ENCODE measurements at regions not wholly inside any gene's neighbourhood (a gene's known extent, or its start where the extent isn't known, plus 50 kb on each side); places are given as distances from the start of the nearest gene placed in this dataset.

DNA sequence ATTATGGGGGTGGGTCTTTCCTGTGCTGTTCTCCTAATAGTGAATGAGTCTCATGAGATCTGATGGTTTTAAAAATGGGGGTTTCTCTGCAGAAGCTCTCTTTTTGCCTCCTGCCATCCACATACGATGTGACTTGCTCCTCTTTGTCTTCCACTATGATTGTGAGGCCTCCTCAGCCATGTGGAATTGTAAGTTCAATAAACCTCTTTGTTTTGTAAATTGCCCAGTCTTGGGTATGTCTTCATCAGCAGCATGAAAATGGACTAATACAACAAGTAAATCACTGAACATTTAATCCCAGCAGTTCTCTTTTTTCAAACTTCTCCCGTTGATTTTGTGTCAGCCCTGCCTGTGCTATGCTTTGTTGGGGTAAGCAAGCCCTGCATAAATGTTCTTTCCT is 95.2 kb downstream of the FAM217A start:
- TF ChIP-seq, protein P1, sequence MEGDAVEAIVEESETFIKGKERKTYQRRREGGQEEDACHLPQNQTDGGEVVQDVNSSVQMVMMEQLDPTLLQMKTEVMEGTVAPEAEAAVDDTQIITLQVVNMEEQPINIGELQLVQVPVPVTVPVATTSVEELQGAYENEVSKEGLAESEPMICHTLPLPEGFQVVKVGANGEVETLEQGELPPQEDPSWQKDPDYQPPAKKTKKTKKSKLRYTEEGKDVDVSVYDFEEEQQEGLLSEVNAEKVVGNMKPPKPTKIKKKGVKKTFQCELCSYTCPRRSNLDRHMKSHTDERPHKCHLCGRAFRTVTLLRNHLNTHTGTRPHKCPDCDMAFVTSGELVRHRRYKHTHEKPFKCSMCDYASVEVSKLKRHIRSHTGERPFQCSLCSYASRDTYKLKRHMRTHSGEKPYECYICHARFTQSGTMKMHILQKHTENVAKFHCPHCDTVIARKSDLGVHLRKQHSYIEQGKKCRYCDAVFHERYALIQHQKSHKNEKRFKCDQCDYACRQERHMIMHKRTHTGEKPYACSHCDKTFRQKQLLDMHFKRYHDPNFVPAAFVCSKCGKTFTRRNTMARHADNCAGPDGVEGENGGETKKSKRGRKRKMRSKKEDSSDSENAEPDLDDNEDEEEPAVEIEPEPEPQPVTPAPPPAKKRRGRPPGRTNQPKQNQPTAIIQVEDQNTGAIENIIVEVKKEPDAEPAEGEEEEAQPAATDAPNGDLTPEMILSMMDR (IDR thresholded peaks at IDR 0.05), result no peak
- no peaks in the 10 kb centered on the region for H3K9me3 ChIP-seq
- no peak for DNase-seq
- H3K4me3 ChIP-seq, result no peak overlapping the region
- ATAC-seq, result no peak
- H3K4me1 ChIP-seq (ENCODE audit: low read depth), result no peaks in the 10 kb centered on the region
- intact Hi-C loops (cut with DNase I, micrococcal nuclease), result loop anchor here in 1 of 2 donors (10.0 kb wide), 1 partner anchor 239 kb away; no protein-coding TSS in a partner anchor
- H3K36me3 ChIP-seq (ENCODE audit: low read depth), result no peaks in the 10 kb centered on the region

DNA sequence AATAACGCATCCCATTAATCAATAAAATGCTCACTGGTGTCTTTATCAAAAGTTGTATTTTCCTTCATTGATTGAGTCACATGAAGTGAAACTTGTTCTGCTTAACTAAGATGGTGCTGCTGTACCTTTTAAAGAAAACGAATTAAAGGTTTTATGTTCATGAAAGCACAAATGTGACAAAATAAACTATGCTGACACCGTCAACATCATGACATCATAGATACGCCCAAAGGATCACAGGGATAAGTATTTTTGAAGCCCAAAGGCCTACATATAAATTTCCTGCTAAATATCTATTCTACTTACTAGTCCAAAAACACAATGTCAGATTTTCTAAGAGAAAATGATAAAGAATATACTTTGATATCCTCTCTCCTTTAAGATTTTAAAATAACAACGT is 94.4 kb downstream of the FAM217A start:
- DNase-seq (no peak), ATAC-seq (no peak)
- intact Hi-C loops (cut with DNase I, micrococcal nuclease), result loop anchor here in 1 of 2 donors (10.0 kb wide), 1 partner anchor 240 kb away; no protein-coding TSS in a partner anchor
- H3K4me3 ChIP-seq, result no peak overlapping the region
- no peaks in the 10 kb centered on the region for H3K36me3 ChIP-seq (ENCODE audit: low read depth)
- H3K9me3 ChIP-seq, result no peaks in the 10 kb centered on the region
- no peaks in the 10 kb centered on the region for H3K4me1 ChIP-seq (ENCODE audit: low read depth)
- TF ChIP-seq, protein P1 (IDR thresholded peaks at IDR 0.05), result no peak

DNA sequence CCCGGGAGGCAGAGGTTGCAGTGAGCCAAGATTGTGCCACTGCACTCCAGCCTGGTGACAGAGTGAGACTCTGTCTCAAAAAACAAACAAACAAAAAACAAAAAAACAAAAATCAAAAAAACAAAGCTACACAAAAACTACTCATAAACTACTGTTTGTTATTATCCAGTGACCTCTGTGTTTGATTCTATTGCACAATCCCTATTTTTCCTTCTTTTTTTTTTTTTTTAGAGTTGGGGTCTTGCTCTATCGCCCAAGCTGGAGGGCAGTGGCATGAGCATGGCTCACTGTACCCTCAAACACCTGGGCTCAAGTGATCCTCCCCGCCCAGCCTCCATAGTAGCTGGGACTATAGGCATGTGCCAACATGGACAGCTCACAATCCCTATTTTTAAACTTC is 92.7 kb downstream of the FAM217A start:
- H3K36me3 ChIP-seq (ENCODE audit: low read depth), result no peaks in the 10 kb centered on the region
- TF ChIP-seq, protein P1 (IDR thresholded peaks at IDR 0.05), result no peak
- no peak overlapping the region for H3K4me3 ChIP-seq
- H3K9me3 ChIP-seq, result no peaks in the 10 kb centered on the region
- ATAC-seq (no peak), DNase-seq (no peak)
- H3K4me1 ChIP-seq (ENCODE audit: low read depth), result peaks cover 8% of the 10 kb centered on the region
- intact Hi-C loops (cut with DNase I, micrococcal nuclease), result loop anchor here in 1 of 2 donors (10.0 kb wide), 1 partner anchor 241 kb away; no protein-coding TSS in a partner anchor

DNA sequence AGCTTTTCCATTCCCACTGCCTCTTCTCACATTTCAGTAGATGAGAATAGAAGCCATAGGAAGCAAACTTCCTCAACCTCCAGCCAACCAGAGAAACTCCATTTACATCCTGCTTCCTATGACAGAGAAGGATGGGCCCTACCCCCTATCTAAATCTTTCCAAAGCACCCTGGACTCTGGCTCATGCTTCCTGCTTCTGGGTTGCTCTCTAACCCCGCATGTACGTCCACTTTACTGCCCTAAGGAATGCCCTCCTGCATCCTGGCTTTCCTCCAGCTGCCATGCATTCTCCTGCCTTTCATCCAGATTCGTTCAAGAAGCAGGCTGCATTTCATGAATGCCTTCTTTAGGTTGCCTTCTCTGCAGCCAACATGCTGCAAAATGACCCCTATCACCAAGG is 91.9 kb downstream of the FAM217A start:
- TF ChIP-seq, protein P1 (IDR thresholded peaks at IDR 0.05), result no peak
- ATAC-seq (peak; percentile 85), DNase-seq (peak in 2 of 3 donors; percentile 37 to 48)
- no peak overlapping the region for H3K4me3 ChIP-seq
- H3K36me3 ChIP-seq (ENCODE audit: low read depth), result no peaks in the 10 kb centered on the region
- intact Hi-C loops (cut with DNase I, micrococcal nuclease), result loop anchor here in 1 of 2 donors (10.0 kb wide), 1 partner anchor 242 kb away; no protein-coding TSS in a partner anchor
- peaks cover 8% of the 10 kb centered on the region for H3K4me1 ChIP-seq (ENCODE audit: low read depth)
- H3K9me3 ChIP-seq, result no peaks in the 10 kb centered on the region

DNA sequence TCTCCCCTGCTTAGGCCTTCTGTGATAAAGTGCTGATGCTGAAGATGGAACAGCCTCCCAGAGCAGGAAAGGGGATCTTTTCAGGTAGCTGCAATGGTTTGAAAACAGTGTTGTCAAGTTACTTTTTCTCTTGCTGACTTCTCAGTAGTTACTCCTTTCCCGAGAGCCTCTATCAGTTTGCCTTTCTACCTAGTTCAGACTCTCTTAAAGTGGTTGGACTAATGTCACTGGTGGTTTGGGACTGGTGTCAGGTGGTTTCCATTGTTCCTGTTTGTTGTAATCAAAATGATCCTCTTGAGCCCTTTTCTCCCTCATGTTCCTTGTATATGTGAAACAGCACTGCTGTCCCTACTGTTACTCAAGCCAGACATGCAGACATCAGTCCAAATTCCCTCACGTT is 91.4 kb downstream of the FAM217A start:
- Histone ChIP-seq H3K9me3 (no peaks in the 10 kb centered on the region), H3K36me3 (ENCODE audit: low read depth) (no peaks in the 10 kb centered on the region), H3K4me3 (no peak overlapping the region), H3K4me1 (ENCODE audit: low read depth) (peaks cover 8% of the 10 kb centered on the region)
- intact Hi-C loops (cut with DNase I, micrococcal nuclease), result loop anchor here in 1 of 2 donors (10.0 kb wide), 1 partner anchor 243 kb away; no protein-coding TSS in a partner anchor
- TF ChIP-seq, protein P1 (IDR thresholded peaks at IDR 0.05), result no peak
- DNase-seq (no peak), ATAC-seq (no peak)

All from mucosa of descending colon (tissue), 3 donors.